ENCODE measurements at regions not wholly inside any gene's neighbourhood (a gene's known extent, or its start where the extent isn't known, plus 50 kb on each side); places are given as distances from the start of the nearest gene placed in this dataset.
A peak's percentile ranks its signal among the peaks of the same experiment; 100 is the strongest.

DNA sequence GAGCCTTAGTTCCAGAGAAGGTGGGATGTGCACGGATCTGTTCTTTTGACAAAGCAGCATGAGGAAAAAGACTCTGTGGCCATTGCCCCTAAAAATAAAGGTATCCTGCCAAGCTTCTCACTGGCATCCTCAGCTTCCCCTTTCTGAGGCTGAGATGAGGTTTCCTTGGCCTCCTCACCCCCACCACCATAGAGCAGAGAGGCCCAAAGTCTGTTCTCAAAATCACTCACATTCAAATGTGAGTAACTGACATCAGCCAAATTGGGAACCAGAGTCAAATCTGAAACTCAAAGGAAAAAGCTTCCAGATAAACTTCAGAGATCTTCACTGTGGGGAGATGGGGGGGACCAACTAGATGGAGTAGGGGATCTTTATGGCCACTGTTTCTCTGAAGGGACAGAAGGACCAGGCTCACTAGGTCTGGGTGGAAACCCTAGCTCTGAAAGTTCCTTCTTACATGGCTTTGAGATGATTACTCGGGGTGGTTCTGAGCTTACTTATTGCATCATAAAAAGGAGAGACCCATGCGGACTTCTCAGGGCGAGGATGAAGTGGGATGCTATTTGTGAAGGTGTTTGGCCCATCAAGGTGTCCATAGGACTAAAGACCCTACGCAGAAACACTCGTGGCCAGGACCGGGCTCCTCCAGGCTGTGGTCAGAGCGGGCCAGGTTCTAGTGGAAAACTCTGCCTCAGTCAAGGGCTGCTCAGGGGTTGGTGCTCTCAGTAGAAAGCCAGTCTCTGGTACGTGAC is 61.5 kb upstream of the MEF2A start (continued):
- TF ChIP-seq BMI1 (IDR thresholded peaks at IDR 0.05; ENCODE audit: borderline replicate concordance) = no peak
- TF ChIP-seq, protein P1, sequence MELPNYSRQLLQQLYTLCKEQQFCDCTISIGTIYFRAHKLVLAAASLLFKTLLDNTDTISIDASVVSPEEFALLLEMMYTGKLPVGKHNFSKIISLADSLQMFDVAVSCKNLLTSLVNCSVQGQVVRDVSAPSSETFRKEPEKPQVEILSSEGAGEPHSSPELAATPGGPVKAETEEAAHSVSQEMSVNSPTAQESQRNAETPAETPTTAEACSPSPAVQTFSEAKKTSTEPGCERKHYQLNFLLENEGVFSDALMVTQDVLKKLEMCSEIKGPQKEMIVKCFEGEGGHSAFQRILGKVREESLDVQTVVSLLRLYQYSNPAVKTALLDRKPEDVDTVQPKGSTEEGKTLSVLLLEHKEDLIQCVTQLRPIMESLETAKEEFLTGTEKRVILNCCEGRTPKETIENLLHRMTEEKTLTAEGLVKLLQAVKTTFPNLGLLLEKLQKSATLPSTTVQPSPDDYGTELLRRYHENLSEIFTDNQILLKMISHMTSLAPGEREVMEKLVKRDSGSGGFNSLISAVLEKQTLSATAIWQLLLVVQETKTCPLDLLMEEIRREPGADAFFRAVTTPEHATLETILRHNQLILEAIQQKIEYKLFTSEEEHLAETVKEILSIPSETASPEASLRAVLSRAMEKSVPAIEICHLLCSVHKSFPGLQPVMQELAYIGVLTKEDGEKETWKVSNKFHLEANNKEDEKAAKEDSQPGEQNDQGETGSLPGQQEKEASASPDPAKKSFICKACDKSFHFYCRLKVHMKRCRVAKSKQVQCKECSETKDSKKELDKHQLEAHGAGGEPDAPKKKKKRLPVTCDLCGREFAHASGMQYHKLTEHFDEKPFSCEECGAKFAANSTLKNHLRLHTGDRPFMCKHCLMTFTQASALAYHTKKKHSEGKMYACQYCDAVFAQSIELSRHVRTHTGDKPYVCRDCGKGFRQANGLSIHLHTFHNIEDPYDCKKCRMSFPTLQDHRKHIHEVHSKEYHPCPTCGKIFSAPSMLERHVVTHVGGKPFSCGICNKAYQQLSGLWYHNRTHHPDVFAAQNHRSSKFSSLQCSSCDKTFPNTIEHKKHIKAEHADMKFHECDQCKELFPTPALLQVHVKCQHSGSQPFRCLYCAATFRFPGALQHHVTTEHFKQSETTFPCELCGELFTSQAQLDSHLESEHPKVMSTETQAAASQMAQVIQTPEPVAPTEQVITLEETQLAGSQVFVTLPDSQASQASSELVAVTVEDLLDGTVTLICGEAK (IDR thresholded peaks at IDR 0.05; ENCODE audit: borderline replicate concordance) = no peak
- TF ChIP-seq IRF4 (IDR thresholded peaks at IDR 0.05; ENCODE audit: low read depth, low read length) = peak; percentile 88
- TF ChIP-seq, protein P2, sequence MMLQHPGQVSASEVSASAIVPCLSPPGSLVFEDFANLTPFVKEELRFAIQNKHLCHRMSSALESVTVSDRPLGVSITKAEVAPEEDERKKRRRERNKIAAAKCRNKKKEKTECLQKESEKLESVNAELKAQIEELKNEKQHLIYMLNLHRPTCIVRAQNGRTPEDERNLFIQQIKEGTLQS (IDR thresholded peaks at IDR 0.05; ENCODE audit: borderline replicate concordance, extremely low read depth, low read depth, low read length) = no peak
- TF ChIP-seq, protein P3, sequence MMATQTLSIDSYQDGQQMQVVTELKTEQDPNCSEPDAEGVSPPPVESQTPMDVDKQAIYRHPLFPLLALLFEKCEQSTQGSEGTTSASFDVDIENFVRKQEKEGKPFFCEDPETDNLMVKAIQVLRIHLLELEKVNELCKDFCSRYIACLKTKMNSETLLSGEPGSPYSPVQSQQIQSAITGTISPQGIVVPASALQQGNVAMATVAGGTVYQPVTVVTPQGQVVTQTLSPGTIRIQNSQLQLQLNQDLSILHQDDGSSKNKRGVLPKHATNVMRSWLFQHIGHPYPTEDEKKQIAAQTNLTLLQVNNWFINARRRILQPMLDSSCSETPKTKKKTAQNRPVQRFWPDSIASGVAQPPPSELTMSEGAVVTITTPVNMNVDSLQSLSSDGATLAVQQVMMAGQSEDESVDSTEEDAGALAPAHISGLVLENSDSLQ (IDR thresholded peaks at IDR 0.05) = no peak
- TF ChIP-seq, protein P4, sequence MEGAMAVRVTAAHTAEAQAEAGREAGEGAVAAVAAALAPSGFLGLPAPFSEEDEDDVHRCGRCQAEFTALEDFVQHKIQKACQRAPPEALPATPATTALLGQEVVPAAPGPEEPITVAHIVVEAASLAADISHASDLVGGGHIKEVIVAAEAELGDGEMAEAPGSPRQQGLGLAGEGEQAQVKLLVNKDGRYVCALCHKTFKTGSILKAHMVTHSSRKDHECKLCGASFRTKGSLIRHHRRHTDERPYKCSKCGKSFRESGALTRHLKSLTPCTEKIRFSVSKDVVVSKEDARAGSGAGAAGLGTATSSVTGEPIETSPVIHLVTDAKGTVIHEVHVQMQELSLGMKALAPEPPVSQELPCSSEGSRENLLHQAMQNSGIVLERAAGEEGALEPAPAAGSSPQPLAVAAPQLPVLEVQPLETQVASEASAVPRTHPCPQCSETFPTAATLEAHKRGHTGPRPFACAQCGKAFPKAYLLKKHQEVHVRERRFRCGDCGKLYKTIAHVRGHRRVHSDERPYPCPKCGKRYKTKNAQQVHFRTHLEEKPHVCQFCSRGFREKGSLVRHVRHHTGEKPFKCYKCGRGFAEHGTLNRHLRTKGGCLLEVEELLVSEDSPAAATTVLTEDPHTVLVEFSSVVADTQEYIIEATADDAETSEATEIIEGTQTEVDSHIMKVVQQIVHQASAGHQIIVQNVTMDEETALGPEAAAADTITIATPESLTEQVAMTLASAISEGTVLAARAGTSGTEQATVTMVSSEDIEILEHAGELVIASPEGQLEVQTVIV (IDR thresholded peaks at IDR 0.05; ENCODE audit: borderline replicate concordance, partially characterized antibody) = no peak
- TF ChIP-seq MEF2A (IDR thresholded peaks at IDR 0.05; ENCODE audit: insufficient read depth, low read depth, low read length) = peak; percentile 82
- peak; percentile 28 for TF ChIP-seq SP1 (IDR thresholded peaks at IDR 0.05; ENCODE audit: low read depth, low read length)
- TF ChIP-seq CHD1 (IDR thresholded peaks at IDR 0.05; ENCODE audit: low read depth, low read length) = no peak
- TF ChIP-seq, protein P5, sequence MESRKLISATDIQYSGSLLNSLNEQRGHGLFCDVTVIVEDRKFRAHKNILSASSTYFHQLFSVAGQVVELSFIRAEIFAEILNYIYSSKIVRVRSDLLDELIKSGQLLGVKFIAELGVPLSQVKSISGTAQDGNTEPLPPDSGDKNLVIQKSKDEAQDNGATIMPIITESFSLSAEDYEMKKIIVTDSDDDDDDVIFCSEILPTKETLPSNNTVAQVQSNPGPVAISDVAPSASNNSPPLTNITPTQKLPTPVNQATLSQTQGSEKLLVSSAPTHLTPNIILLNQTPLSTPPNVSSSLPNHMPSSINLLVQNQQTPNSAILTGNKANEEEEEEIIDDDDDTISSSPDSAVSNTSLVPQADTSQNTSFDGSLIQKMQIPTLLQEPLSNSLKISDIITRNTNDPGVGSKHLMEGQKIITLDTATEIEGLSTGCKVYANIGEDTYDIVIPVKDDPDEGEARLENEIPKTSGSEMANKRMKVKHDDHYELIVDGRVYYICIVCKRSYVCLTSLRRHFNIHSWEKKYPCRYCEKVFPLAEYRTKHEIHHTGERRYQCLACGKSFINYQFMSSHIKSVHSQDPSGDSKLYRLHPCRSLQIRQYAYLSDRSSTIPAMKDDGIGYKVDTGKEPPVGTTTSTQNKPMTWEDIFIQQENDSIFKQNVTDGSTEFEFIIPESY (IDR thresholded peaks at IDR 0.05) = no peak
- TF ChIP-seq, protein P6, sequence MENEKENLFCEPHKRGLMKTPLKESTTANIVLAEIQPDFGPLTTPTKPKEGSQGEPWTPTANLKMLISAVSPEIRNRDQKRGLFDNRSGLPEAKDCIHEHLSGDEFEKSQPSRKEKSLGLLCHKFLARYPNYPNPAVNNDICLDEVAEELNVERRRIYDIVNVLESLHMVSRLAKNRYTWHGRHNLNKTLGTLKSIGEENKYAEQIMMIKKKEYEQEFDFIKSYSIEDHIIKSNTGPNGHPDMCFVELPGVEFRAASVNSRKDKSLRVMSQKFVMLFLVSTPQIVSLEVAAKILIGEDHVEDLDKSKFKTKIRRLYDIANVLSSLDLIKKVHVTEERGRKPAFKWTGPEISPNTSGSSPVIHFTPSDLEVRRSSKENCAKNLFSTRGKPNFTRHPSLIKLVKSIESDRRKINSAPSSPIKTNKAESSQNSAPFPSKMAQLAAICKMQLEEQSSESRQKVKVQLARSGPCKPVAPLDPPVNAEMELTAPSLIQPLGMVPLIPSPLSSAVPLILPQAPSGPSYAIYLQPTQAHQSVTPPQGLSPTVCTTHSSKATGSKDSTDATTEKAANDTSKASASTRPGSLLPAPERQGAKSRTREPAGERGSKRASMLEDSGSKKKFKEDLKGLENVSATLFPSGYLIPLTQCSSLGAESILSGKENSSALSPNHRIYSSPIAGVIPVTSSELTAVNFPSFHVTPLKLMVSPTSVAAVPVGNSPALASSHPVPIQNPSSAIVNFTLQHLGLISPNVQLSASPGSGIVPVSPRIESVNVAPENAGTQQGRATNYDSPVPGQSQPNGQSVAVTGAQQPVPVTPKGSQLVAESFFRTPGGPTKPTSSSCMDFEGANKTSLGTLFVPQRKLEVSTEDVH (IDR thresholded peaks at IDR 0.05; ENCODE audit: low read depth, partially characterized antibody) = no peak
- peak; percentile 71 to 85; a peak in 3 of 4 replicates for TF ChIP-seq IKZF2 (IDR thresholded peaks at IDR 0.05)
